SK-N-SH (cell line): ENCODE measurements at regions not wholly inside any gene's neighbourhood (a gene's known extent, or its start where the extent isn't known, plus 50 kb on each side); places are given as distances from the start of the nearest gene placed in this dataset.

ENCODE experiments used
- CTCF ChIA-PET: fragments of 300-600, 350-600 bp; formaldehyde crosslinking; extraction: SDS; loops from one replicate; lab custom pipeline; 2021; lab: Yijun Ruan, JAX
- POLR2A ChIA-PET: fragments of 350-600 bp; sonication (Branson Sonifier 250); formaldehyde crosslinking; extraction: SDS; loops from one replicate; lab custom pipeline; 2020; ENCODE audit warnings: antibody characterized with exemption, inconsistent platforms; lab: Yijun Ruan, JAX
- DNase-seq: peaks from one replicate; pipeline ENCODE4 v3.0.0; 2012
- H2AFZ ChIP-seq: fragments of 200-600 bp; sonication (generic); 2 replicates; pipeline ENCODE4 v1.8.1; 2016; ENCODE audit warnings: antibody characterized with exemption, mild to moderate bottlenecking, low read depth
- H3F3A ChIP-seq: fragments of 200-600 bp; sonication (generic); replicated peaks from 2 replicates; pipeline ENCODE3; 2016; ENCODE audit warnings: antibody characterized with exemption, mild to moderate bottlenecking; ENCODE audit not compliant: insufficient read depth
- H3K27ac ChIP-seq, 2 experiments: fragments of 200-500 bp in 1 of 2; fragments of 200-600 bp in 1 of 2; sonication (Bioruptor generic) in 1 of 2; sonication (generic), shearing (Covaris generic) in 1 of 2; 2 replicates each; pipeline versions ENCODE4 v1.5.1 to v1.6.1; 2014 to 2016; ENCODE audit warnings: low read depth in 2 of 2, inconsistent platforms in 1 of 2, low read length in 1 of 2, mild to moderate bottlenecking in 1 of 2, mixed read lengths in 1 of 2
- H3K27me3 ChIP-seq: fragments of 200-600 bp; sonication (generic), shearing (Covaris generic); 2 replicates; pipeline ENCODE4 v1.6.1; 2016; ENCODE audit warnings: mixed run types; ENCODE audit not compliant: insufficient read depth
- H3K36me3 ChIP-seq, 2 experiments: fragments of 200-500 bp in 1 of 2; fragments of 200-600 bp in 1 of 2; sonication (Bioruptor generic) in 1 of 2; sonication (generic) in 1 of 2; replicated peaks in 1 of 2; 2 replicates each; pipeline versions ENCODE3 to v1.5.1; 2014 to 2016; ENCODE audit warnings: low read length in 1 of 2, mild to moderate bottlenecking in 1 of 2; ENCODE audit not compliant: insufficient read depth in 2 of 2, control insufficient read depth in 1 of 2
- H3K4me1 ChIP-seq, 2 experiments: fragments of 200-500 bp in 1 of 2; fragments of 200-600 bp in 1 of 2; sonication (Bioruptor generic) in 1 of 2; sonication (generic), shearing (Covaris generic) in 1 of 2; 2 replicates each; pipeline versions ENCODE4 v1.5.1 to v1.6.1; 2014 to 2016; ENCODE audit warnings: low read depth in 1 of 2, low read length in 1 of 2, mixed run types in 1 of 2; ENCODE audit not compliant: insufficient read depth in 2 of 2, control insufficient read depth in 1 of 2
- H3K4me2 ChIP-seq: fragments of 200-600 bp; sonication (generic), shearing (Covaris generic); 2 replicates; pipeline ENCODE4 v1.6.1; 2017; ENCODE audit warnings: mixed run types
- H3K4me3 ChIP-seq, 2 experiments: fragments of 200-500 bp in 1 of 2; fragments of 200-600 bp in 1 of 2; sonication (Bioruptor generic) in 1 of 2; sonication (generic), shearing (Covaris generic) in 1 of 2; 2 replicates each; pipeline versions ENCODE4 v1.5.1 to v1.8.1; 2014 to 2016; ENCODE audit warnings: low read depth in 2 of 2, inconsistent platforms in 1 of 2, low read length in 1 of 2, mild to moderate bottlenecking in 1 of 2, mixed read lengths in 1 of 2, moderate library complexity in 1 of 2
- H3K79me2 ChIP-seq: fragments of 200-600 bp; sonication (generic); 2 replicates; pipeline ENCODE4 v1.8.1; 2017; ENCODE audit warnings: mild to moderate bottlenecking; ENCODE audit not compliant: insufficient read depth
- H3K9ac ChIP-seq: fragments of 200-600 bp; sonication (generic); 2 replicates; pipeline ENCODE4 v1.6.1; 2017; ENCODE audit warnings: mixed run types
- H3K9me2 ChIP-seq: fragments of 200-600 bp; sonication (generic); 2 replicates; pipeline ENCODE4 v1.6.1; 2017; ENCODE audit warnings: mixed run types
- H3K9me3 ChIP-seq: fragments of 200-600 bp; sonication (generic); 2 replicates; pipeline ENCODE4 v1.6.1; 2017; ENCODE audit warnings: mixed run types, mild to moderate bottlenecking, moderate library complexity
- H4K20me1 ChIP-seq: fragments of 200-600 bp; sonication (generic); 2 replicates; pipeline ENCODE4 v1.6.1; 2017; ENCODE audit warnings: mild to moderate bottlenecking, mixed run types; ENCODE audit not compliant: insufficient read depth
- CHD2 ChIP-seq: fragments of 150-350 bp; IDR thresholded peaks from 2 replicates; pipeline ENCODE4 v1.6.1; 2018; ENCODE audit warnings: low read length; ENCODE audit not compliant: partially characterized antibody
- EP300 ChIP-seq, 2 experiments: IDR thresholded peaks; 2 replicates each; pipeline versions ENCODE4 v1.4.0 to v1.6.1; 2012; ENCODE audit warnings: borderline replicate concordance in 1 of 2, low read depth in 1 of 2, low read length in 1 of 2
- EZH2phosphoT487 ChIP-seq: fragments of 200-600 bp; sonication (generic); IDR thresholded peaks from 2 replicates; pipeline ENCODE4 v1.6.1; 2017; ENCODE audit warnings: low read depth, mixed run types, mild to moderate bottlenecking, antibody characterized with exemption, moderate library complexity, borderline replicate concordance
- FOXJ3 ChIP-seq: sonication (generic); formaldehyde crosslinking; IDR thresholded peaks from 2 replicates; pipeline ENCODE4 v1.5.1; 2020; ENCODE audit warnings: mild to moderate bottlenecking, missing genetic modification reagents
- IRF3 ChIP-seq: fragments of 150-350 bp; IDR thresholded peaks from 2 replicates; pipeline ENCODE4 v1.6.1; 2016; ENCODE audit warnings: mild to moderate bottlenecking, low read depth, low read length
- MEF2A ChIP-seq: IDR thresholded peaks from 2 replicates; pipeline ENCODE4 v1.4.0; 2012; ENCODE audit warnings: low read depth, borderline replicate concordance
- MXI1 ChIP-seq: IDR thresholded peaks from 2 replicates; pipeline ENCODE4 v1.6.1; 2012; ENCODE audit warnings: mild to moderate bottlenecking, low read depth, low read length, improper control_type of control experiment
- NFIC ChIP-seq: IDR thresholded peaks from 2 replicates; pipeline ENCODE4 v1.4.0; 2012; ENCODE audit warnings: borderline replicate concordance
- PBX3 ChIP-seq: IDR thresholded peaks from 2 replicates; pipeline ENCODE4; 2012
- RAD21 ChIP-seq: IDR thresholded peaks from 2 replicates; pipeline ENCODE4 v1.6.1; 2012; ENCODE audit warnings: mild to moderate bottlenecking, low read length
- SMC3 ChIP-seq: IDR thresholded peaks from 2 replicates; pipeline ENCODE4 v1.6.1; 2012; ENCODE audit warnings: low read depth, low read length, improper control_type of control experiment
- TAF1 ChIP-seq: IDR thresholded peaks from 2 replicates; pipeline ENCODE4 v1.6.1; 2012; ENCODE audit warnings: low read depth, mild to moderate bottlenecking, low read length, moderate library complexity, borderline replicate concordance
- YY1 ChIP-seq: IDR thresholded peaks from 2 replicates; pipeline ENCODE4 v1.4.0; 2012; ENCODE audit warnings: low read depth, mild to moderate bottlenecking
- ZBTB33 ChIP-seq: IDR thresholded peaks from 2 replicates; pipeline ENCODE4 v1.4.0; 2012; ENCODE audit warnings: low read depth, borderline replicate concordance
- WGBS: methylation state at CpG from one replicate; pipeline ENCODE4 v1.1.6; 2017; ENCODE audit warnings: low lambda C conversion rate; 5-methylcytosine and 5-hydroxymethylcytosine counted together

GRCh38 chr1:209224886-209225285 lies 358.6 kb upstream of the CAMK1G start:
- Histone ChIP-seq H3K4me2 (no peak overlapping the region), H3K9ac (no peak overlapping the region), H4K20me1 (no peaks in the 10 kb centered on the region), H3K27me3 (no peaks in the 10 kb centered on the region), H2AFZ (no peak overlapping the region), H3K36me3 (no peaks in the 10 kb centered on the region), H3K27ac (no peak overlapping the region), H3K4me3 (no peak overlapping the region), H3F3A (no peaks in the 10 kb centered on the region), H3K4me1 (peaks cover 0 to 30% of the 10 kb centered on the region in 2 experiments; a peak in 2 of 4 replicates), H3K9me2 (no peaks in the 10 kb centered on the region), H3K9me3 (no peaks in the 10 kb centered on the region), H3K79me2 (no peaks in the 10 kb centered on the region)
- 57% methylated on average over 4 of the region's 4 CpGs for WGBS
- TF ChIP-seq MEF2A = no peak
- TF ChIP-seq NFIC = no peak
- no peak for TF ChIP-seq PBX3
- no peak for TF ChIP-seq FOXJ3 (CRISPR knock-in tag)
- TF ChIP-seq MXI1 = no peak
- no peak for TF ChIP-seq SMC3
- no peak for TF ChIP-seq EP300 (IDR thresholded peaks at IDR 0.05; ENCODE audit: borderline replicate concordance in 1 of 2, low read depth in 1 of 2, low read length in 1 of 2)
- TF ChIP-seq IRF3 = no peak
- TF ChIP-seq EZH2phosphoT487 = no peak
- TF ChIP-seq CHD2 = no peak
- TF ChIP-seq TAF1 = no peak
- ChIA-PET CTCF (interaction anchor here (3.7 kb wide), 1 partner anchor 17 kb away, joined by 13 read pairs; no protein-coding TSS in a partner anchor), POLR2A (no interaction called here)
- DNase-seq = no peak

GRCh38 chr1:209227171-209227570 lies 356.3 kb upstream of the CAMK1G start:
- H2AFZ ChIP-seq = no peak overlapping the region
- H3K36me3 ChIP-seq = no peaks in the 10 kb centered on the region
- no peak overlapping the region for H3K4me3 ChIP-seq
- H3K9ac ChIP-seq = no peak overlapping the region
- WGBS = 76% methylated on average over 6 of the region's 6 CpGs
- TF ChIP-seq RAD21 (no peak), ZBTB33 (no peak), MXI1 (no peak), FOXJ3 (CRISPR knock-in tag) (no peak), YY1 (no peak), MEF2A (no peak)
- no peaks in the 10 kb centered on the region for H3K79me2 ChIP-seq
- ChIA-PET POLR2A (no interaction called here), CTCF (interaction anchor here (1.6 to 2.8 kb wide), 2 partner anchors 22 to 25 kb away, joined by 4 to 13 read pairs; no protein-coding TSS in a partner anchor)
- no peaks in the 10 kb centered on the region for H3K27me3 ChIP-seq
- no peak for DNase-seq
- H3K9me3 ChIP-seq = no peaks in the 10 kb centered on the region
- H3K27ac ChIP-seq = no peak overlapping the region
- peaks cover 0 to 15% of the 10 kb centered on the region in 2 experiments; a peak in 2 of 4 replicates for H3K4me1 ChIP-seq
- no peaks in the 10 kb centered on the region for H3F3A ChIP-seq
- H4K20me1 ChIP-seq = no peaks in the 10 kb centered on the region
- no peak overlapping the region for H3K4me2 ChIP-seq
- no peaks in the 10 kb centered on the region for H3K9me2 ChIP-seq
